CD14-positive monocyte (primary cell): ENCODE measurements at regions not wholly inside any gene's neighbourhood (a gene's known extent, or its start where the extent isn't known, plus 50 kb on each side); places are given as distances from the start of the nearest gene placed in this dataset.

Source experiments
- DNase-seq, 3 donors: peaks; one replicate each; pipeline ENCODE4 v3.0.0-alpha.2; 2011 to 2022
- H2AFZ ChIP-seq: 2 replicates; pipeline ENCODE4 v1.6.0; 2012; ENCODE audit warnings: mild to moderate bottlenecking, low read depth, low read length, inconsistent platforms; ENCODE audit not compliant: insufficient read depth, poor library complexity, severe bottlenecking
- H3K27ac ChIP-seq, 2 donors: 1 replicate in 1 of 2; 2 replicates in 1 of 2; pipeline ENCODE4 v1.5.1; 2012 to 2013; ENCODE audit warnings: low read length in 2 of 2, control low read depth in 1 of 2, inconsistent platforms in 1 of 2, low read depth in 1 of 2, mild to moderate bottlenecking in 1 of 2
- H3K27me3 ChIP-seq, 2 donors: one replicate each; pipeline versions ENCODE4 v1.6.0 to v1.6.1; 2011 to 2013; ENCODE audit warnings: low read length in 2 of 2; ENCODE audit not compliant: control insufficient read depth in 2 of 2, insufficient read depth in 2 of 2
- H3K36me3 ChIP-seq, 2 donors: replicated peaks in 1 of 2; 1 replicate in 1 of 2; 2 replicates in 1 of 2; pipeline versions ENCODE4 v1.5.1 to v1.6.1; 2012 to 2013; ENCODE audit warnings: low read length in 2 of 2, control low read depth in 1 of 2, inconsistent platforms in 1 of 2, mild to moderate bottlenecking in 1 of 2; ENCODE audit not compliant: insufficient read depth in 2 of 2, control insufficient read depth in 1 of 2
- H3K4me1 ChIP-seq, 2 donors: 1 replicate in 1 of 2; 2 replicates in 1 of 2; pipeline versions ENCODE4 v1.5.1 to v1.6.1; 2012 to 2013; ENCODE audit warnings: low read length in 2 of 2, control low read depth in 1 of 2, inconsistent platforms in 1 of 2, mild to moderate bottlenecking in 1 of 2, moderate library complexity in 1 of 2; ENCODE audit not compliant: insufficient read depth in 2 of 2, control insufficient read depth in 1 of 2
- H3K4me2 ChIP-seq: replicated peaks from 2 replicates; pipeline ENCODE3; 2012; ENCODE audit warnings: low read length, moderate library complexity, mild to moderate bottlenecking; ENCODE audit not compliant: poor library complexity, severe bottlenecking; ENCODE audit errors: extremely low read depth
- H3K4me3 ChIP-seq, 3 experiments: fragments of 200-600 bp in 1 of 3; sonication (generic) in 1 of 3; replicated peaks in 1 of 3; 1 replicate in 2 of 3; 2 replicates in 1 of 3; pipeline ENCODE4 v1.5.1; 2011 to 2013; ENCODE audit warnings: low read length in 3 of 3, mild to moderate bottlenecking in 3 of 3, control low read depth in 2 of 3, low read depth in 2 of 3, inconsistent platforms in 1 of 3, moderate library complexity in 1 of 3
- H3K79me2 ChIP-seq: 2 replicates; pipeline ENCODE4 v1.6.0; 2012; ENCODE audit warnings: mild to moderate bottlenecking, control low read depth, inconsistent platforms, low read length, moderate library complexity; ENCODE audit not compliant: insufficient read depth
- H3K9ac ChIP-seq: 2 replicates; pipeline ENCODE4 v1.6.0; 2017; ENCODE audit warnings: low read length, mild to moderate bottlenecking; ENCODE audit not compliant: insufficient read depth, poor library complexity, severe bottlenecking
- H3K9me3 ChIP-seq, 2 donors: replicated peaks in 1 of 2; 1 replicate in 1 of 2; 2 replicates in 1 of 2; pipeline versions ENCODE4 v1.5.1 to v1.6.1; 2012 to 2013; ENCODE audit warnings: low read length in 2 of 2, control low read depth in 1 of 2; ENCODE audit not compliant: control insufficient read depth in 1 of 2, insufficient read depth in 1 of 2
- H4K20me1 ChIP-seq: 2 replicates; pipeline ENCODE4 v1.6.0; 2012; ENCODE audit warnings: mild to moderate bottlenecking, low read length, control low read depth, moderate library complexity; ENCODE audit not compliant: insufficient read depth
- H3K27ac Mint-ChIP-seq, 7 donors: one replicate each; pipeline ENCODE4 v1.8.0; 2020; ENCODE audit warnings: mild to moderate bottlenecking in 7 of 7, mixed read lengths in 7 of 7, moderate library complexity in 6 of 7, inconsistent platforms in 2 of 7
- H3K27me3 Mint-ChIP-seq, 3 donors: one replicate each; pipeline ENCODE4 v1.8.0; 2021 to 2022; ENCODE audit warnings: low read depth in 3 of 3, mild to moderate bottlenecking in 3 of 3, mixed read lengths in 3 of 3, moderate library complexity in 3 of 3, inconsistent platforms in 1 of 3
- H3K36me3 Mint-ChIP-seq, 2 donors: one replicate each; pipeline ENCODE4 v1.8.0; 2020; ENCODE audit warnings: mixed read lengths in 2 of 2, inconsistent platforms in 1 of 2, mild to moderate bottlenecking in 1 of 2
- H3K4me1 Mint-ChIP-seq: one replicate; pipeline ENCODE4 v1.8.0; 2020; ENCODE audit warnings: mild to moderate bottlenecking, mixed read lengths
- H3K4me3 Mint-ChIP-seq, 2 donors: one replicate each; pipeline ENCODE4 v1.8.0; 2020; ENCODE audit warnings: mild to moderate bottlenecking in 2 of 2, mixed read lengths in 2 of 2, moderate library complexity in 1 of 2
- H3K9me3 Mint-ChIP-seq, 7 donors: one replicate each; pipeline ENCODE4 v1.8.0; 2020 to 2022; ENCODE audit warnings: mixed read lengths in 7 of 7, mild to moderate bottlenecking in 6 of 7, moderate library complexity in 6 of 7, inconsistent platforms in 2 of 7
- CTCF ChIP-seq: fragments of 200-600 bp; IDR thresholded peaks from one replicate; pipeline ENCODE4 v1.8.0; 2022; ENCODE audit warnings: antibody characterized with exemption, mild to moderate bottlenecking
- WGBS: methylation state at CpG from one replicate; pipeline ENCODE4 v1.1.5; 2013; ENCODE audit warnings: missing lambda C conversion rate; ENCODE audit not compliant: insufficient coverage; 5-methylcytosine and 5-hydroxymethylcytosine counted together
- intact Hi-C, 2 donors: fragments of 100-400 bp; cut with micrococcal nuclease; formaldehyde crosslinking; loops; one replicate each; pipeline versions ENCODE4 v1.15.0 to v1.15.1; 2023

GRCh38 chr14:71311061-71311460 lies 403.8 kb downstream of the PCNX1 start:
- H3K27me3 Mint-ChIP-seq: peaks cover 3 to 9% (median 6%) of the 10 kb centered on the region in 3 donors
- intact Hi-C loops: no loop called here
- H4K20me1 ChIP-seq: no peaks in the 10 kb centered on the region
- H3K4me2 ChIP-seq: no peak overlapping the region
- H3K4me1 Mint-ChIP-seq: peaks cover 3% of the 10 kb centered on the region
- no peaks in the 10 kb centered on the region for H3K27me3 ChIP-seq
- no peak overlapping the region for H3K4me3 Mint-ChIP-seq
- no peaks in the 10 kb centered on the region for H3K79me2 ChIP-seq
- TF ChIP-seq CTCF: no peak
- WGBS: 97% methylated on average over 9 of the region's 10 CpGs
- H3K9me3 Mint-ChIP-seq: peaks cover 4 to 20% (median 10%) of the 10 kb centered on the region in 7 donors
- H3K9ac ChIP-seq: no peak overlapping the region
- no peak for DNase-seq
- H3K4me3 ChIP-seq: no peak overlapping the region
- no peaks in the 10 kb centered on the region for H3K36me3 Mint-ChIP-seq
- no peak overlapping the region for H2AFZ ChIP-seq
- no peaks in the 10 kb centered on the region for H3K9me3 ChIP-seq
- H3K4me1 ChIP-seq: no peaks in the 10 kb centered on the region
- H3K27ac ChIP-seq: no peak overlapping the region
- peak overlapping the region in 1 of 7 donors; percentile 40 for H3K27ac Mint-ChIP-seq
- no peaks in the 10 kb centered on the region for H3K36me3 ChIP-seq

GRCh38 chr14:71314717-71315116 lies 407.5 kb downstream of the PCNX1 start:
- no peak overlapping the region for H3K27ac Mint-ChIP-seq

More at GRCh38 chr14:71314717-71315116, 407.5 kb downstream of the PCNX1 start:
- no peaks in the 10 kb centered on the region for H3K79me2 ChIP-seq
- peaks cover 4 to 14% (median 9%) of the 10 kb centered on the region in 7 donors for H3K9me3 Mint-ChIP-seq
- no peak overlapping the region for H3K4me2 ChIP-seq
- no peak overlapping the region for H3K27ac ChIP-seq
- intact Hi-C loops: no loop called here
- H3K4me3 Mint-ChIP-seq: no peak overlapping the region
- DNase-seq: no peak
- WGBS: 100% methylated on average over 2 of the region's 2 CpGs
- H4K20me1 ChIP-seq: no peaks in the 10 kb centered on the region
- H3K9ac ChIP-seq: no peak overlapping the region
- no peak for TF ChIP-seq CTCF
- H2AFZ ChIP-seq: no peak overlapping the region
- peaks cover 6% of the 10 kb centered on the region for H3K4me1 Mint-ChIP-seq
- H3K4me3 ChIP-seq: no peak overlapping the region
- no peaks in the 10 kb centered on the region for H3K9me3 ChIP-seq
- no peaks in the 10 kb centered on the region for H3K27me3 ChIP-seq
- no peaks in the 10 kb centered on the region for H3K36me3 Mint-ChIP-seq
- peaks cover 2 to 3% of the 10 kb centered on the region in 2 donors for H3K4me1 ChIP-seq
- peaks cover 2 to 9% (median 3%) of the 10 kb centered on the region in 3 donors for H3K27me3 Mint-ChIP-seq
- no peaks in the 10 kb centered on the region for H3K36me3 ChIP-seq
